ENCODE measurements at regions not wholly inside any gene's neighbourhood (a gene's known extent, or its start where the extent isn't known, plus 50 kb on each side); places are given as distances from the start of the nearest gene placed in this dataset.

GRCh38 chr14:51534610-51535011 is 117.1 kb upstream of the FRMD6 start:
- DNase-seq (no peak), ATAC-seq (peak in 1 of 4 donors; percentile 49)
- intact Hi-C loops (cut with DNase I): no loop called here
- H3K9me3 ChIP-seq: peaks cover 0 to 8% (median 0%) of the 10 kb centered on the region in 12 donors
- no peak overlapping the region for H3K4me3 ChIP-seq
- no peak for TF ChIP-seq CTCF (IDR thresholded peaks at IDR 0.05)
- no peak for TF ChIP-seq POLR2A (IDR thresholded peaks at IDR 0.05)
- H3K27me3 ChIP-seq: no peaks in the 10 kb centered on the region
- no peaks in the 10 kb centered on the region for H3K36me3 ChIP-seq
- H3K27ac ChIP-seq: peak overlapping the region in 1 of 12 donors; percentile 8
- peaks cover 0 to 5% (median 0%) of the 10 kb centered on the region in 12 donors for H3K4me1 ChIP-seq
- WGBS, 4 donors: 37 to 56% (median 45%) methylated on average over 4 of the region's 4 CpGs

- no peak overlapping the region for H3K27ac ChIP-seq
- intact Hi-C loops (cut with DNase I): no loop called here
- H3K36me3 ChIP-seq: no peaks in the 10 kb centered on the region
- no peaks in the 10 kb centered on the region for H3K27me3 ChIP-seq
- H3K9me3 ChIP-seq: peaks cover 0 to 8% (median 0%) of the 10 kb centered on the region in 12 donors
- ATAC-seq (no peak), DNase-seq (no peak)
- TF ChIP-seq CTCF (IDR thresholded peaks at IDR 0.05) (no peak), POLR2A (IDR thresholded peaks at IDR 0.05) (no peak)
- peaks cover 0 to 5% (median 0%) of the 10 kb centered on the region in 12 donors for H3K4me1 ChIP-seq
- H3K4me3 ChIP-seq: no peak overlapping the region
- whole genome bisulfite sequencing, 4 donors: 87 to 95% (median 90%) methylated on average over 2 of the region's 2 CpGs
Observed at GRCh38 chr14:51535443-51536044, 116.2 kb upstream of the FRMD6 start.

GRCh38 chr14:51538973-51539372 is 112.7 kb upstream of the FRMD6 start:
- H3K4me3 ChIP-seq: no peak overlapping the region
- intact Hi-C loops (cut with DNase I): no loop called here
- H3K36me3 ChIP-seq: no peaks in the 10 kb centered on the region
- H3K9me3 ChIP-seq: peaks cover 0 to 8% (median 0%) of the 10 kb centered on the region in 12 donors
- TF ChIP-seq CTCF (IDR thresholded peaks at IDR 0.05) (no peak), POLR2A (IDR thresholded peaks at IDR 0.05) (no peak)
- WGBS, 4 donors: 89 to 95% (median 91%) methylated on average over 1 of the region's 1 CpG
- peaks cover 0 to 5% (median 0%) of the 10 kb centered on the region in 12 donors for H3K4me1 ChIP-seq
- no peaks in the 10 kb centered on the region for H3K27me3 ChIP-seq
- H3K27ac ChIP-seq: no peak overlapping the region
- DNase-seq (no peak), ATAC-seq (no peak)

- TF ChIP-seq CTCF (IDR thresholded peaks at IDR 0.05) (no peak), POLR2A (IDR thresholded peaks at IDR 0.05) (no peak)
- Histone ChIP-seq H3K27ac (no peak overlapping the region), H3K4me1 (peaks cover 0 to 3% (median 0%) of the 10 kb centered on the region in 12 donors), H3K27me3 (no peaks in the 10 kb centered on the region), H3K4me3 (no peak overlapping the region), H3K36me3 (no peaks in the 10 kb centered on the region), H3K9me3 (peaks cover 0 to 8% (median 0%) of the 10 kb centered on the region in 12 donors)
- ATAC-seq (peak in 1 of 4 donors; percentile 62), DNase-seq (no peak)
- intact Hi-C loops (cut with DNase I): no loop called here
- 33 to 54% (median 46%) methylated on average over 1 of the region's 1 CpG for WGBS, 4 donors
Observed at GRCh38 chr14:51539571-51540037, 112.1 kb upstream of the FRMD6 start.

Data from heart left ventricle (tissue), 16 donors.